Inflammatory macrophage treated with lipopolysaccharide for 4 hours (primary cell): ENCODE measurements at regions not wholly inside any gene's neighbourhood (a gene's known extent, or its start where the extent isn't known, plus 50 kb on each side); places are given as distances from the start of the nearest gene placed in this dataset.
A peak's percentile ranks its signal among the peaks of the same experiment; 100 is the strongest.

Experiments used
- DNase-seq: peaks from one replicate; pipeline ENCODE4 v3.0.0-alpha.2; 2020

DNA sequence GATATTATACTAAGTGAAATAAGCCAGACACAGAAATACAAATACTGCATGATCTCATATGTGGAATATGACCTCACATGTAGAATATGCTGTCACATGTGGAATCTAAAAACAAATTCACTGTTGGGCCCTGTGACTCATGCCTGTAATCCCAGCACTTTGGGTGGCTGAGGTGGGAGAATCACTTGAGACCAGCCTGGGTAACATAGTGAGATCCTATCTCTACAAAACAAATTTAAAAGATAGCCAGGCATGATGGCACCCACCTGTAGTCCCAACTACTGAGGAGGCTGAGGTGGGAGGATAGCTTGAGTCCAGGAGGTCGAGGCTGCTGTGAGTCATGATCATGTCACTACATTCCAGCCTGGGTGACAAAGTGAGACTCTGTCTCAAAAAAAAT lies 160.3 kb downstream of the PTEN start:
- DNase-seq: no peak

GRCh38 chr10:88026031-88026430 lies 162.6 kb downstream of the PTEN start:
- DNase-seq: peak; percentile 20

- peak; percentile 94 for DNase-seq
These were observed 164.1 kb downstream of the PTEN start for GRCh38 chr10:88027570-88027969.

- DNase-seq: no peak
These were observed 164.6 kb downstream of the PTEN start for GRCh38 chr10:88028072-88028471.

GRCh38 chr10:88028654-88029053 lies 165.2 kb downstream of the PTEN start:
- DNase-seq: no peak

GRCh38 chr10:88032566-88032965 lies 169.1 kb downstream of the PTEN start:
- DNase-seq: peak; percentile 59

GRCh38 chr10:88033385-88033784 lies 170.0 kb downstream of the PTEN start:
- no peak for DNase-seq

GRCh38 chr10:88033793-88034192 lies 170.4 kb downstream of the PTEN start:
- DNase-seq: no peak

GRCh38 chr10:88036126-88036525 lies 172.7 kb downstream of the PTEN start:
- no peak for DNase-seq

DNA sequence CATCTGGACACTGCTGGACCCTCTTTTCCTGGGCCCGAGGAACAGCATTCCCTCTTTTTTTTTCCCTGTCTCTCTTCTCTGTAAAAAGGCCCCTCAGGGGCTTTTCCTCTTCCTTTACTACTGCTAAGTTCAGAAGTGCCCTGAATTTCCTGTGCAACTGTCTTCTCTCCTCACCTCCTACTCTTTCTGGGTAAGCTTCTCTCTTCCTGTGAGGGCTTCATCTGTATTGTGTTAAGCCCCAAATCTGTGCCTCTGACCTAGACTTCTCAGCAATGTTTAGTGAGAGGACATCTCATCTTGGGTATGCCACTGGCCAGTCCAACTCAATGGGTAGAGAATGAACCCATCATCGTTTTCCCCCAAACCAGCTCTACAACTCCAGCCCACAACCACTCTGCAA lies 174.2 kb downstream of the PTEN start:
- no peak for DNase-seq

DNA sequence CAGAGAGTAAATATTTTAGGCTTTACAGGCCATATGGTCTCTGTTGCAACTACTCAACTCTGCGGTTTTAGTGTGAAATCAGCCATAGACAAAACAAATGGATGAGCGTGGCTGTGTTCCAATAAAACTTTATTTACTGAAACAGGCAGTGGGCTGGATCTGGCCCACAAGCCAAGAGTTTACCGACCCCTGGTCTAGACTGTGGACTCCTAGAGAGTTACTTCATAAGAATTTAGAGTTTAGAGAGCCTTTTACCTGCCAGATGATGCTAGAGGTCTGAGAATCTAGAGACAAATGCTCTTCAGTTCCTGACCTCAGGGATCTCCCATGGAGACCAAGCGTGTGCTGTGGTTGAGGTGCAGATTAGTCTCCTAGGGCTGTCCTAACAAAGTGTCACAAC lies 174.8 kb downstream of the PTEN start:
- DNase-seq: no peak

DNA sequence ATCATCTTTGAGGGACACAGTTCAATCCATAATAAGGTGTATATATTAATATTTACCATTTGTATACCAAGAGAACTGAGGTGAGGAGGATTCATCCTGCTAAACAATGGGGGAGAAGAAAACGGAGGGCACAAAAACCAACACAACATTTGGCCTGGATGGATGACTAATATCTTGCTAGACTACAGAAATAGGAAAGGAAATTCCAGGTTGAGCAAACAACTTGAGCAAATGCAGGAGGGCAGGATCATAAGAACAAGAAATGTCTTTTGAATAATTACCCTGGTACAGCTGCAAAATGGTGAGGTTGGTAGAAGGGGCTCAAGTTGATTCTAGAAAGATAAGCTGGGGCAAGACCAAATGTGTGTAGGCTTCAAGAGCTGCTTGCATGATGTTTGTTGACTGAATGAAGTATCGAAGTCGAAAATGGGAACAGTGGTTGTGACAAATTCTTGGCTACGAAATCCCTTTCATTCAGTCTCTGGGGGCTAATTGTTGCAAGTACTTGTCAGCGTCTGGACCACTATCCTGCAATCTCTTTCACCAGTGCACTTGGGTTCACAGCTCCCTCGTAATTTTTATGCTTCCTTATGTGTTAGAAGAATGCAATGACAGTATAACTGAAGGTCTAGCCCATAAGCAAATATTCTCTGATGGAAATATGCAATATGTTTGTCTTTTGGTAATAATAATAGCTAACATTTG lies 176.2 kb downstream of the PTEN start:
- DNase-seq: peak; percentile 76

GRCh38 chr10:88041243-88042159 lies 178.1 kb downstream of the PTEN start:
- no peak for DNase-seq

DNA sequence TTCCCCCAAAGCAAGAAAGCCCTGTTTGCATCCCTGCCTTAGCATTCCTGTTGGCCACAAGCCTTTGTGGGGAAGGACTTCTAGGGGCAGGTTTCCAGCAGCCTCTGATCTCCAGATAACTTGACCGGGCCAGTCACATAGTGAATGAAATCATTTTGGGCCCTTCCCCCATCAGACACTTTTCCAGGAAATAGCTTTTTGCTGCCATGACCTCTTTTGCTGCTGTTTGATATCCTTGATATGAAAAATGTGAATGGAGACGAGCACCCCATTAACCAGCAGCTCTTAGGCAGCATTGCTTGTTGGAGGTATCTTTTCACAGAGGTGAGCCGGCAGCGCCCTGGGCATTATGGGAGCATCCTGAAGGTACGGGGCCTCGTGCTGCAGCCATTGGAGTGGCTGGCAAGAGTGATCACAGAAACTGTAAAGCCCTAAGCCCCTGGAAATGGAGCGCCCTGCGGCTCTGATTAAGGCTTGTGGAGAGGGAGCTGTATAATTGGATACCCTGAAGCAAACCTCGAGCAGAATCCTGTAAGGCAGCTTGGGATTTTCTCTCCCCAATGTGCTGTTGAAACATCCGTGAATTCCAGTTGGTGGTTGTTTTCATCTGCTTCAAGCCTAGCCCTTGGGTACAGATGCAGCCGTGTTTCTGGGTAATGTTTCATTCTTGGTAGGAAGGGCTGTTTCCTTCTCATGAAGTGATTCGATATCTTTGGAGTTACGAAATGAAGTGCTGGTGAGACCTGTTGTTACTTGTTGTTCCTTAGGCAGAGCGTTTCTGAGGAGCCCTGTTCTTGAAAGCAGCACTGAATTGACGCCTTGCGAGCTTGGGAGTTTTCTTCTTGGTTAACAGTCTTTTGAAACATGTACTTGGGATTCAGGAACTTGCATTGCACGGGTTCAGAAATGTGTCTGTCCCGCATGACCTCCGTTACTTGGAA lies 179.0 kb downstream of the PTEN start:
- peak; percentile 75 for DNase-seq

DNA sequence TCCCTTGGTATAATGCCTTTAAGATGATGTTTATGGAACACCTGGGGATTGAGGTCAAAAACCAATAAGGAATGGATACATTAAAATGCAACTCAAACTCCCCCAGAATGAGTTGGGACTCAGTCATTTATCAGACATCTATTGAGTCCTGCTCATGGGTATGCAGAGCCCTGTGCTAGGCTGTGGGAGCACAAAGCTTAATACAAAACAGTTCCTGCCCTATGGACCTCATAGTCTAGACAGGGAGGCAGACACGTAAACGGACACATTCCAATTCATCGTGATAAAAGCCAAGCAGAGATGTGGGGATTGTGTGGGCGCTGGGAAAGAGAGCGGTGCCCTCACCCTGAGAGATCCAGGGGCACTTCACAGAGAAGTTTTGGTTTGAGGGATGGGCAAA lies 181.7 kb downstream of the PTEN start:
- DNase-seq: no peak

DNA sequence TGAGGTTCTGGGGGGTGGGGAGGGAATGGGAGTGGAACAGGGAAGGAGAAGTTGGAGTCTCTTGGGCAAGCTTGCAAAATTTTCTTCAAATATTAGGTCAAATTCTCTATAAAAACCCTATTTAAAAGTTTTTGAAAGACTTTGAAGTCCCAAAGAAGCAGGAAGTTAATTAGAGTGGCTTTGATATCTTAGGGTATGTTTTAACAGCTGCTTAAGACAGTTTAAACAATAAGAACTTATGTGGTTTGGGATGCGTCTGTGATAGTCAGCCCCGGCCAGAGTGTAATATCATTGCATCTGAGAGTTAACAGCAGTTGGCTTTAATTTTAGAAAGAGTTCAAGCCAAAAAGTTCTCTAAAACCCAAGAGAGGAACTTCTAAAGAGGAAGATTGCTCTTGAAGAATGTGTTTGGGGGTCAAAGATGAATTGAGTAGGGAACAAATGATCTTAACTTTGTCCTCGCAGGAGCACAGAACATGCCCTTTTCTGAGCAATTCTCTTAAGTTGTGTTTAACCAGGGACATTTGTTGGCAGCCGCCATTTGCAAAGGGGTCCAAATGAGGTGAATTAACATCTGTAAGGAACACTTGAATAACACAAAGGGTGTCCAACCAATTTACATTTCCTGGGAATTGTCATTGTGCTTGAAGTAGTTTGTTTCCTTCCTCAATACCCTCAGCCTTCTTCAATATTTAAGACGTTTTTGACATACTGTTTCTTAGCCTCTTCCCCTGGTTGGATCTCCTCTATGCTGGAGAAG lies 182.4 kb downstream of the PTEN start:
- DNase-seq: no peak

DNA sequence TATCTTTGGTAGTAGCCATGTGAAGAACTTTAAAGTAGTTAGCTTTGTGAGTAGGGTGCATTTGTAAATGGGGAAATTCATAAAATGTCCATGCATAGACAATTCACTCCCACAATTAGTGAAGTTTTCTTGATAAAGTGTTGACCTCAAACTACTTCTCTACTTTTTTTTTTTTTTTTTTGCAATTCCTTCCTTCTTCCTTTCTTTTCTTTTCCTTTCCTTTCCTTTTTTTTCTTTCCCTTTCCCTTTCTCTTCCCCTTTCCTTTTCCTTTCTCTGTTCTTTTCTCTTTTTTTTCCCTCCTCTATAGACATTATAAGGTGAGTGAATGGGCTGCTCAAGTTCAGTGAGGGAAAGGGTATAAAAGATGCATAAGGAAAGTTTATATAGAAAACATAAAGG lies 184.2 kb downstream of the PTEN start:
- peak; percentile 36 for DNase-seq

DNA sequence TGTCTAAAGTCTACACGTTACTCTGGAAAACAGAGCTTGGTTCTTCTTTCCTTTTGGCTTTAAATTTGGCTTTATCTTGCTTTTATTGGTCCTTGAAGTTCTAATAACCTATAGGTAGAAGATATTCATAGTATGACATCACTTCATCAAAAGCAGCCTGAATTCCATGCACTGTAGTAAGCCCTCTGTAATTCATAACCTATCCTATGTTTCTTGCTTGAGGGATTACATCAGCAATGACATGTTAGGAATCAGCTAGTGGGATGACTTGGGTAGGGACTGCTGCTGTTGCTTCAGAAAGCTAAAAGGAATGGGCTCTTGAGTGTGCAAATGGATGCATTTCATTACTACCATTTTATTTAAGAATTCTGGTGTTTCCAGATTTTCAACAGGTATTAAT lies 184.9 kb downstream of the PTEN start:
- no peak for DNase-seq

DNA sequence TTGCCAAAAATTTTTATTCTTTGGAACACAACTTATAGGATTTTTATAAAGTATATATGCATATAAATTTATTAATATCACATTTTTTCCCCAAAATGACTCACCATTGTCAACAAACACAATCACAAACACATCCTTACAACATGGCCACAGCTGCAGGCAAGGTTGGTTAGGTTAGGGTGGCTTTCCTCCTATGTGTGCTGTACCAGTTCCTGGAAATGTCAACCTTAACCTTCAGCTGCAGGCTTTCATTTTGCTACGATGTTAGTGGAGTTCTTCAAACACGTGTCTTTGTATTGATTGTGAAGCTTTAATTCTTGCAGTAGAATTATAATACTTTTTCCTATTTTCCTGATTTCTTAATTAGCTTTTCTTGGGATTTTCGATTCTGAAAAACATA lies 185.8 kb downstream of the PTEN start:
- DNase-seq: no peak

- DNase-seq: no peak
These were observed 194.3 kb downstream of the PTEN start for GRCh38 chr10:88057720-88058119.

- no peak for DNase-seq
These were observed 195.3 kb downstream of the PTEN start for GRCh38 chr10:88058750-88059149.

DNA sequence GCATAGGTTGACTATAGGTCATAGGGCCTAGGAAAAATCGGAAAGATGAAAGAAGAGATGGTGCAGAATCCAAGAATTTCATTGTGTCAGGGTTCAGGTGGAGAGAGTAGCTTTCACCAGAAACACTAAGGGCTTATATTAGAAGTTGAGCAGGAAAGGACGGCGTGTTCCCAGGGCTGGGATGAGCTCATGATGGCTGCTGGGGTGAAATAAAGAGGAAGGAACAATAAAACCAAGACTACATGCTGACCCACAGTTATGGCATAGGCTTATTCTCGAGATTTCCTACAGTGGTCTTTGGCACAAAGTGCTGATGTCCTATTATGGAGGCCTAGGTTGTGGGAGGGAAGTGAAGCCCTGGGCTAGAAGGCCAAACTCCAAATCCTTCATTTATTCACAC lies 195.8 kb downstream of the PTEN start:
- DNase-seq: no peak
